Esophagus mucosa (tissue), 1 donor: ENCODE measurements at regions not wholly inside any gene's neighbourhood (a gene's known extent, or its start where the extent isn't known, plus 50 kb on each side); places are given as distances from the start of the nearest gene placed in this dataset.

Experiments
- ATAC-seq: fragments of 200-7000 bp; cut with Tn5 transposase; one replicate; pipeline ENCODE4 v1.9.1; 2020
- donor health status: DM: yes; HTN: yes; CAD: no.

DNA sequence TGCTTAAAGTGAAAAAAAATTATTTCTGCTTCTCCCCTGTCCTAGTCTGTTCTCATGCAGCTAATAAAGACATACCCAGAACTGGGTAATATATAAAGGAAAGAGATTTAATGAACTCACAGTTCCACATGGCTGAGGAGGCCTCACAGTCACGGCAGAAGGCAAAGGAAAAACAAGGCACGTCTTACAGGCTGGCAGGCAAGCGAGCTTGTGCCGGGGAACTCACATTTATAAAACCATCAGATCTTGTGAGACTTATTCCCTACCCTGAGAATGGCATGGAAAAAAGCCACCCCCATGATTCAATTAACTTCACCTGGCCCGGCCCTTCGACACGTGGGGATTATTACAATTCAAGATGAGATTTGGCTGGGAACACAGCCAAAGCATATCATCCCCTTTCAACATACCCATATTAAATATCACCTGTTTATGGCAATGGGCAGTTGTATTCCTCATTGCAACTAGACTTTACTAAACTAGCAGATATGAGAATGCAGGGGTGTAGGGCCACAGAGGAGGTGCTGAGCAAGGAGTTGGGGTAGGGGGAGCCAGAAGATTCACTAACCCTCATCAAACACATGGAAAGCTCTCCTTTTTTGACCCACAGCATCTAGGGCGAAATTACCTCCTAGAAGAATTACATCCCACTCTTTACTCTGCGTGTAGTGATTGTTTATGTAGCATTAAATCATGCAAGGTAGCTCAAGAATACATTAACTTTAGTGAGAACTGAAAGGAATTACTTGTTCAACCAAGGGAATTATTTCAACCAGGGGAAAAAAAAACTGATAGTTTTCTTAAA lies 183.3 kb upstream of the DOK6 start:
- ATAC-seq = no peak

DNA sequence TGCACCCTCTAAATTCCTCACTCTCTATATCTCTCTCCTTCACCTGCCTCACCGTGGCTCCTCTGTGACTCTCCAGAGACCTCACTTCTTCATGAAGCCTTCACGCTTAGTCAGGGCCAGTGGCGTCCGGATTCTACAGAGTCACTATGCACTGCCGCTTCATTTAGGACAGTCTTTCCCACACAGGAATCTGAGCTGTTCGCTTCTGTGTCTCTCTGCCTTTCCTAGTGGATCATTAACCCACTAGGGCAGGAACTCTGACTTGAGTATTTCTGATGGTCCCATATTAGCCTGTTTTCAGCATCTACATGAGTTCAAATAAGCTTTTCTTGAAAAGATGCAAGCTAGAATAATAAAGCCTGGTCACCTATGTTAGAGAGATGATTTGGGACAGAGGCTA lies 180.2 kb upstream of the DOK6 start:
- no peak for ATAC-seq

DNA sequence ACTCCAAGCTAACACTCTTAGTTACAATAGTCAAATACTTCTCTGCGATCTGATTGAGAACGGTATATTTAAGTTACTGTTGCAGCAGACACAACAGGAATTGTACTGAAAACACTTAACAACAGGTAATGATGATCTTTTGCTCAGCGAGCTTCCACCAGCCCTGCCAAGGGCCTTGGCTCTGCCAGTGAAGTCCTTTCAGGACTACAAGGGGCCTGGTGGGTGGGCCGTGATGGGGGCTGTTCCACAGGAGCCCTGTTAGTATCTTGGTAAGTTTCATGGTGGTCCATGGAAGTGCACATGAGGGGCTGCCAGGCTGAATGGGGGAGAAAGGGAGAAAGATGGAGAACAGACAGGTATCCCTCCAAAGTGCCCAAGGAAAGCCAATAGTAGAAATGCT lies 178.6 kb upstream of the DOK6 start:
- no peak for ATAC-seq

DNA sequence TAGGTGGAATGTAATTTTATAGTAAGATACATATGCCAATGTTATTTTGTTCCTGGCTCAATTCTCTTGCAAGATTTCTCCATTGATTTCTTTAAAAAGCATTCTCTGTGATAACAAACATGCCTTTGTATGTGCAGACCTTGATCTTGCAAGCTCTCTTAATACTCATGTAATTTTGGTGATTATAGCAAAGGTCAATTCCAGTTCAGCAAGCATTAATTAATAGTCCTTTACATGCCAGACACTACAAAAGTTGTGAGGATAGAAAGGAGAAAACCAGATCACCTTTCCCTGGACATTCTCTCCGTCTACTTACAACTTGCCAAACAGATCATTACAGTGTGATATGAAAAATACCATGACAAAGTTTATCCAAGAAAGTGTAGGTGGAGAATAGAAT lies 173.7 kb upstream of the DOK6 start:
- no peak for ATAC-seq

DNA sequence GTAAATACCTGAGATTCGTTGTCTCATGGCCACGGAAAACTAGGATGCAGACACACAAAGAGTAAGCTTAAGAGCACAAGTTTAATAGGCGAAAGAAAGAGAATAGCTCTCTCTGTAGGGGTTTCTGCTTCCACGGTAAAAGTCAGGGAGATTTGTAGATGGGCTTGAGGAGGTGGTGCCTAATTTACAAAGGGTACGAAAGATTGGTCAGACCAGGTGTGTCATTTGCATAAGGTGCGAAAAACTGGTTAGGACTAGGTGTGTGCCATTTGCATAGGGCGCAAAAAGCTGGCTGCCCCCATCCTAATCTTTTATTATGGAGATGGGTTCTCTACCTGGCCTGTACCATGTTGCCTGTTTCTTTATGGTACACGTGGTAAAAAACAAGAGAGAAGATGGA lies 170.5 kb upstream of the DOK6 start:
- ATAC-seq = no peak

DNA sequence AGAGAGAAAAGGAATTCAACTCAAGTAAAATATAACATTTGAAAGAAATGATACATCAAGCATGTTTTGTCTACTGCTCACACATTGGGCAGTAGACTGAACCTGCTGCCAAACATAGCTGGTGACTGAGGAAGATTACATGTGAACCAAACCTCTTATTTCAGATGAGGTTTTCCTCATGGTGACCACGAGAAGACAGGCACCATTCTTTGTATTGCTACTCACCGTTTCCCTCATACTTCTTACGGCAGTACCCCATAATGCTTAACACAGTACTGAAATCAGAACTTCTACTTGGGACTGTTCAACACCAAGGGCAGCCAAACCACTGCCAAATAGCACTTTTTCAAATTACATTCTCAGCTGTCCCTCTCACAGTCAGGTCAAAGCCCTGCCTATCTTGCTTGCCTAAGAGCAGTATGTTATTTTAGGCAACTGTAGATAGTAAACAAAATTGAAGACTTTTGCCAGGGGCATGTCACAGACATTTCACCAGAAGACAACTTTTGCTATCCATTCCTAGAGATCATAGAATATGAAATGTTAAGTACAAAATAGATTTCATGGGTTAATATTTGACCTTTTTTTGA lies 167.1 kb upstream of the DOK6 start:
- no peak for ATAC-seq

DNA sequence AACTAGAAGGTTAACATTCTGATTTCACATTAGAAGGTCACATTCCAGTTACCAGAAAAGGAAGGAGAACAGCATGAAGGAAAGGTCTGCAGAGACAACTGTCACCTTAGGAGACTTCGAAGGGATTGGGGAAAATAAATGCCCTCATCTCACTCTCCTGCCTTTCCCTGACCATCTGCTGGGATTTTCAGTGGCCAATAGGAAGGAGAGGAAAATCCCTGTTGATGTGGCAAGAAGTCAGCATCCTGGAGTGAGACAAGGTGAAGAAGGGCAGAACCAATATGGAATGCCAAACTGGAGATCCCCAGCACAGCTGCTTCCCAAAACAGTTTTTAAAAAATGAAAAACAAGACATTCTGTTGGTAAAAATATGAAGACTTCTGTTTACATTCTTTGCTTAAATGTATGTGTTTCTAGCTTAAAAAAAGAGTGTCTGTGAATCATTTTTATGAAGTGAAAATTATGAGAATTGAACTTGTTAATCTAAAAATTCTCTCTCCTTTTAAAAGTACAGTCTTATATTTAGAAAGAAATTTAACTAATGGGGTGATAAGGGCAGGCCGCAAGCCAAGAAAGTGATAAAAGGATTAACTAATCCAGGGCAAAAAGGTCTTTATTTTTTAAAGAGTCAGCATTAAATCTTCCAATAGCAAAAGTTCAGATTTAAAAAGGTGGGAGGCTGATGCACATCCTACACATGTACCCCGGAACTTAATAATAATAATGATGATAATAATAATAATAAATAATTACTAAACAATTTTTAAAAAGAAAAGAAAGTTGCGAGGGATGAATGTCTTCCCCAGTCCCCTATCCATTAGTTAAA lies 160.6 kb upstream of the DOK6 start:
- no peak for ATAC-seq

DNA sequence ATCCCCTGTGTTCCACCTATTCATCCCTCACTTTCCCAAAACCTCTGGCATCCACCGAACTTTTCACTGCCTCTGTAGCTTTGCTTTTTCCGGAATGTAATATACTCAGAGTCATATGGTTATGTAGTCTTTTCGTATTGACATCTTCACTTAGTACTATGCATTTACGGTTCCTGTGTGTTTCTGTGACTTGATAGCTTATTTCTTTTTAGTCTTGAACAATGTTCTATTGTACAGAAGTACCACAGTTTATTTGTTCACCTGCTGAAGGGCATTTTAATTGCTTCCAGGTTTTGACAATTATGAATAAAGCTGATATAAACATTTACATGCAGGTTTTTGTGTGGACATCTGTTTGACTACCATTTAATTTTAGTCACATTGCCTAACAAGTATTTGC lies 154.7 kb upstream of the DOK6 start:
- no peak for ATAC-seq

DNA sequence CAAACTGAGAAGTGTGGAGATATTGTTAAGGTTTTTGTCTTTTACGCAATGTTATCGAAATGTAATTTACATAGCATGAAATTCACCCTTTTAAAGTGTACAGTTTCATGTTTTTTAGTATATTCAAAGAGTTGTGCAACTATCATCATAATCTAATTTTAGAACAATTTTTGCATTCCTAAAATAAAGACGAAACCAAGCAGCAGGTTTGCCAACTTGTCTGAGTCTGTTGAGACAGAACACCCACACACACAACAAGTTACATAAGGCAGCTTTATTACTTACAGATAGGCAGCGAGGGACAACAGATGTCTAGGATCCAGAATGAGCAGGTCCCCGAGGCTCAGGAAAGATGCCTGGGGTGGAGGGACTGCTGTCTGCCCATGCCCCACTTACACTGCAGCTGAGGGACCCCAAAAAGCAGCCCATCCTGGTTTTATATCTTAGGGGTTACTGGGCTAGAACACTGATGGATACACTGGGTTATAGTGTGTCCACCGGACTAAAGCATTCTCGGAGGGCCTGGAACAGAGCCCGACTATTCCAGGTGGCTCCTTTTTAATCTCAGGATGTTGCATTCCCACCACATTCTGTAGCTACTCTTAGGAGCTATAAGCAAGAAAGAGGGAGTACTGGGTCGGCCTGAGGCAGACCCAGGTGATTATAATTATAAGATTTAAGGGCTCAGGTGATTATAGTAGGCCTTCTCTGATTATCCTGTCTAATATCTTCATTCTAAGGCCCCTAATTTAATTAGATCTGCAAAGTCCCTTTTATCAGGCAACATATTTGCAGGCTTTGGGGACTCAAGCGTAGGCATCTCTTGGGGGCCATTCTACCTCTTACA lies 150.2 kb upstream of the DOK6 start:
- no peak for ATAC-seq

DNA sequence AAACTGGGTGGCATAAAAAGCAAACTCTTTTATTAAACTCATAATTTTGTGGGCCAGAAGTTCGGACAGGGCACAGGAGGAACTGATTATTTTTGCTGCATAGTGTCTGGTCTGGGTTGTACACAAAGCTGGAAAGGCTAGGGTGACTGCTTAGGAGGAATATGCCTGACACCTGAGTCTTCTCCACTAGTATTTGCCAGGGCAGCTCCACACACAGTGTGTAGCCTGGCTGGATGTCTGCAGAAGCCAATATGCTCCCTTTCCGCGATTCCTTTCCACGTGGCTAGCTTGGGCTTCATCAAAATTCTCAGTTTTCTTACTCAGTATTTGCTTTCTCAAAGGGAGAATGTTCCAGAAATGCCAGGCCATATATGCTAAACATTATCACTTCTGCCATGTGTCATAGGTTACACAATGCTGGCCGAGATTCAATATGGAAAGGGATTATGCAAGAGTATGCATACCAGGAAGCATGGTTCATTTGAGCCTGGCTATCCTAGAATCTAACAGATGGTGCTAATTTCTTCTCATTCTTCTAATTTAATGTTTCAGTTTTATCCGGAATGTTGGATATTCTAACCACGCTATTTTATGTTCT lies 142.7 kb upstream of the DOK6 start:
- peak; percentile 66 for ATAC-seq

DNA sequence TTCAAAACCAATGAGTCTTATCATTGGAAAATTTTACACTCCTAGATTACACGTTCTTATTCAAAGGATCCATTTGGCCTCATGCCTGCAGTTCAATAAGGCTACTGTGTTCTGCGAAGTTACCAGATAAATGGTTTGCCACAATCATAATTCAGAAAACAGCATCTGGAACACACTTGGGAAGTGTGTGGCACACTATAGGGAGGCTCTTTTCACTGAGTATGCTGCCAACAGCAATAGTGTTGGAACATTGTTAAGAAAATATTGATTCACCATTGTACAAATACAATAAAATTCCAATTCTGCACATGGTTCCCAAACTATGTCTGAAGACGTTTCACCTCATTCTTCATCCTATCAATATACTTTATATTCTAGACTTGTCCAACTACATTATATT lies 141.4 kb upstream of the DOK6 start:
- ATAC-seq = no peak

DNA sequence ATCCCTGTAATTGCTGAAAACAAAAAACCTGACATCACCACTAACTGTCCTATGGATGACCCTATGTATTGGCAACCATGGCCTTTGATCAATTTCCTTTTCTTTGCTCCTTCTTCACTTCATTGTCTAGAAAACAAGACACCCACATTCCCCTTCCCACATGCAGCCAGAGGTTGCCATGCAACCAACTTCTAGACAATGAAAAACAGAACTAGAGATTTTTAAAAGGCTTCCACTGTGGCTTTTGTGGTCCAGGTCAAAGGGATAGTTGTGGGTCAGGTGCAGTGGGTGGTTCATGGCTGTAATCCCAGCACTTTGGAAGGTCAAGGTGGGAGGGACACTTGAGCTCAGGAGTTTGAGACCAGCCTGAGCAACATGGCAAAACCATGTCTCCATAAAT lies 139.3 kb upstream of the DOK6 start:
- no peak for ATAC-seq

DNA sequence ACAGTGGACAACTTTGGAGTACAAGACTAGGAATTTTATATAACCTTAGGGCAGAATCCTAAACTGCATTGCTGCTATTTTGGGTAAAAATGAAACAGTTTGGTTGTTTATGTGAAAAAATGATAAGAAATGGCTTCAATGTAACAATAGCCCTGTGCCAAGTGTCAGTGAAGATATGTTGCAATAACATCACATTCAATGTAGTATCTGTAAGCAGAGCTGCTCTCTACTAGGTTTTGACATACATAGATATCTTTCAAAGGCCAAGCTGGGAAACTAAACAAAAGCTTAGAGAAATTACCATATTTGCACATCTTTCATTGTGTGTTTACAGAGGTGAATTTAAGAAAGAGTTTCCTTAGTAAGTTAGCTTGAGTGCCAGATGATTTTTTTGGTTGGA lies 135.0 kb upstream of the DOK6 start:
- no peak for ATAC-seq

DNA sequence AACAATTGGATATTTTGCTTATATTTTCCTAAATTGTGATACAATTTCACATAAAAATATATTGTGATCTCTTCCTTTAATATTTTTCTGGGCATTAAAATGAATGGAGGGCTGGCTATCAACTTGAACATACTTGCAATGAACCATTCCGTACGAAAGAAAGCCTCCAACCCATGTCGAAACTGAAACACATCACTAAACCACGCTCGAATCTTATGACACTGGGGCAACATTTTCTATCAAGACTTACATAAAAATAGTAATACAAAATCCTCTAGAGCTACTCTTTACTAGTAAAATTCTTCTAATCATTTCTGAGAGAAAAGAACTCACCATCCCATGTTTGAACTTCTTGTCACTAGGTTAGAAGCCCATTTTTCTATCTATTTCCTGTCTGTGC lies 132.8 kb upstream of the DOK6 start:
- no peak for ATAC-seq

DNA sequence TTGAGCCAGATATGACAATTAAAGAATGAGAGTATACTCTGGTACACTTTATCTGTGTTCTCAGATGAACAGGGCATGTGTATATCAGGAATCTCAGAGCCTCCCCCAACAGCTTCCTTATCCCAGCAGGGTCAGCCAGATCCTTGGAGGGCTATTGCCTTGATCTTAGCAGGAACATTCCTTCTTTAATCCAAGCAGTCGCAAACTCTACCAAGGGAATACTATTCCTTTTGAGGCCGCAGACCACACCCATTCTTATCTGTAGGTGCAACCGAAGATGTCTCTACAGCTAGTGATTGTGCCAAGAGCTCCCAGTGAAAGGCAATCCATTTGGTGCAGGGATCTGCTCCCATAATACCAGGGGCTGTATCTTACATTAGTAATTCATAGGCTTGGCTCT lies 118.3 kb upstream of the DOK6 start:
- ATAC-seq = no peak

DNA sequence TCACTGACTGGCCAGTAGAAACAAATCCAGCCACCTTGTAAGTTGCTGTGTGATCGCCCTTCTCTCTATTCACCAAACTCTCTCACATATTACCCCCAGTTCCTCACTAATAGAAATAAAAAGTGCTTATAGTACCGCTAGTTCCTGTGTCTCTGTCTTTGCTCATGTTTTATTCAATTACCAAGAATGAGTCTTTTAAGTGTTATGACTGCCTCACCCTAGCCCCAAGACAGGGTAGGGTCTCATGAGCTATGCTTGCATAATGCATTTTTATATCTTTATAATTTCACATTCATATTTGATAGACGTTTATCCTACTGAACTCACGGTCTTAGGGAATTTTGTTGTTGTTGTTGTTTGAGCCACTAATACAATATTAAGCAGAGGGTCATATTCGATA lies 109.6 kb upstream of the DOK6 start:
- no peak for ATAC-seq

DNA sequence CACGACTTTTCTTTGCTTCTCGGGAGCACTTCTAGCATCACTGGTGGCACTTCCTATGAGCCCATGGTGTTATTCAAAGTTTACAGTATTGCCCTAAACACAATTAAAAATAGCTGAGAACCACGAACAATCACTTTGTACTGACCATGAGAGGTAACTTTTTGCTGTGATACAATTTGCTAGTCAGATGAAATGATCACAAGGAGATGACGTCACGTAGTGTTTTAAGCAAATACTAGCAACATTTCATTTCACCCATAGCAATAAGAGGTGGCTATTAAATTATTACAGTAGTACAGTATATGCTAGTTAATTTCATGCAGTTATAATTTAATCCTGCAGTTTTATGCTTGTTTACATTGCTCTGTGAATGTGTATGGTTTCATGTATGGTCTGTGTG lies 108.9 kb upstream of the DOK6 start:
- ATAC-seq = no peak

DNA sequence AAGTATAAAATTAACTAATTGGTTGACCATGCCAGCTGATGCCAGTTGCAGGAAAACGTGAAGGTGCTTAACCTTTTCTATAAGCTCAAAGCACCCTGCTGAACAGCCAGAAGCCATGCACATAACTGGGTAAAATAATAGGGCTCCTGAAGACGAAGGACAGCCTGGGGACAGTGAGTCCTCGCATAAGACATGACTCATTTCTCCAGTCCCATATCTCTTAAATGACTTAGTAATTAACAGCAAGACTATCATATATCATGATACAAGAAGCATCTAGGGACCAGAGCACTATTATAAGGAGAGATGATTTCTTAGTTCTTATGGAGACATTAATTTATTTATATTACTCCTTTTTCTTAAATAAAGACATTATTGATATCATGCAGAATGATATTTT lies 100.5 kb upstream of the DOK6 start:
- no peak for ATAC-seq

DNA sequence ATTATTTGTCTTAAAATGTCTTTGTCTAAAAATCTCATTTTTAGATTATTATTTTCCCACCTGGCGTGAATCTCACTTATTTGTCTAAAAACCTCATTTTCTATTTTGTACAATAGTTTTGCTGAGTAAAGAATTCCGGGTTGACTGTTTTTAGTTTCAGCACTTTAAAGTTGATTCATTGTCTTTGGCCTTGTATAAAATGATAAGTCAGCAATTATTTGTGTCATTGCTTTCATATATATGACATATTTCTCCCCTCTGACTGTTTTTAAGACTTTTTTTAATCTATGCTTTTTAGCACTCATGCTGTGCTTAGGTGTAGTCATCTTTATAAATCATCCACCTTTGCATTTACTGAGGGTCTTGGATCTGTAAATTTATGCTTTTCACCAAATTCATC lies 92.1 kb upstream of the DOK6 start:
- ATAC-seq = no peak

DNA sequence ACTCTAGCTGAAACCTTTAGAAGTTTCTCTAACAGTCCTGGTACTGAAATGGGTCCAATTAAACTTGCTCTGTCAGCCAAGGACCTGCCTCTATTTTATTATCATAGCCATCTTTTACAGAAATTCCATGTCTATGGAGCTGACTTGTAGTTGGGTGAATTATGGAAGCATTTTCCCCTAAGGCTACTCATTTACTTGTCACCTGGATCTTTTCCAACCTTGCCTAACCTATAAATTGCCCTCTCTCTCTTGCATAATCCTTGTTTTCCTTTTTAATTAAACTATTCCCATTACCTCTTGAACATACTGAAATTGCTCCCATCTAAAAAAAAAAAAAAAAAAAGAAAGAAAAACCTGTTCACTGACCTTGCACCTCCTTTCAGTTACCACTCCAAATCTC lies 74.6 kb upstream of the DOK6 start:
- ATAC-seq = no peak

DNA sequence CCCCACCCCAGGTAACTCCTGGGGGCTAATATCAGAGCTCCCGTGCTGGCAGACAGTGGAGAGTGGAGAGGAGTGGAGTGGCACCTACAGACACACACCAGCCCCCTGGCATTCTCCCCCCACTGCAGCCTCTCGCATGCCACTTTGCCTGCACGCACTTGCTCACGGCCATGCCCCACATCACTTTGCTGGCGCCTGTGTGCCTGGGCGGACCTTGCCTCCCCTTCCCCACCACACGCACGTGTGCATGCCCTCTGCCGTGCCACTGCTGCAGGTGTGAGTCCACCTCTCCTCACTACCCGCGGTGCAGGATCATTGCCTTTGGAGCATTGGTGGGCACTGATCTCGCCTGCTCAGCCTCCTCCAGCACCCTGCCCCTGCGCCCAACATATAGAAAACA lies 72.6 kb upstream of the DOK6 start:
- no peak for ATAC-seq

DNA sequence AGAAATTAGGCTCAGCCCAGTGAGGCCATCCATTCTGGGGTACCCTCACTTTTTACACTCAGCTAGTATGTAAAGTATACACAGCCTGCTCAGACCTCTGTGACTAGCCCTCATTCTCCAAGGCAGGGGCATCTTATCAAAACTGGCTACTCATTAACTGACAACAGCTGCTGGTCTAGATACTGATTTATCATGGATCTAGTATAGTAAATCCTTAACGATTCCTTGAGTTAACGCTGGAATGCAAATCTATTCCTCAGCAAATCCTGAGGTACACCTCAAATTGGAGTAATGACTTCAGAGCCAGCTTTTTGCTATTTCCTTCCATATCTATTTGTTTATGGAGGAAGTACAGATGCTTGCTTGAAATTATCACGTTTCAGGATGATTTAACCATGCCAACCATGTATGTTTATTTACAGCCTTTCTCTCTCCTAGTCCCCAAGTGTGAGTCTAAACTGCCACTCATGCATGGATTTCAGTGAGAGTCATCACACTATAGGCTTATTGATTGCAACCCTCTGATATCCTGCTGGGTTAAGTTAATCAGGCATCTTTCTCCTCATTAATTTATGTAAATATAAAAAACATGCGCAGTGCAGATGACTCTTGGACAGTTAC lies 70.2 kb upstream of the DOK6 start:
- ATAC-seq = no peak
